NOMO-1 treated with DMSO at 0.1 percent for 48 hours (cell line): ENCODE measurements at regions not wholly inside any gene's neighbourhood (a gene's known extent, or its start where the extent isn't known, plus 50 kb on each side); places are given as distances from the start of the nearest gene placed in this dataset.
"Not testable (repeated sequence)": the region's sequence is repeated elsewhere in the genome, so short reads cannot be mapped to it uniquely, and the experiment has no call there.

Experiments used
- DNase-seq: peaks from one replicate; lab custom pipeline; 2025; ENCODE audit not compliant: unreplicated experiment; lab: John Stamatoyannopoulos, UW

DNA sequence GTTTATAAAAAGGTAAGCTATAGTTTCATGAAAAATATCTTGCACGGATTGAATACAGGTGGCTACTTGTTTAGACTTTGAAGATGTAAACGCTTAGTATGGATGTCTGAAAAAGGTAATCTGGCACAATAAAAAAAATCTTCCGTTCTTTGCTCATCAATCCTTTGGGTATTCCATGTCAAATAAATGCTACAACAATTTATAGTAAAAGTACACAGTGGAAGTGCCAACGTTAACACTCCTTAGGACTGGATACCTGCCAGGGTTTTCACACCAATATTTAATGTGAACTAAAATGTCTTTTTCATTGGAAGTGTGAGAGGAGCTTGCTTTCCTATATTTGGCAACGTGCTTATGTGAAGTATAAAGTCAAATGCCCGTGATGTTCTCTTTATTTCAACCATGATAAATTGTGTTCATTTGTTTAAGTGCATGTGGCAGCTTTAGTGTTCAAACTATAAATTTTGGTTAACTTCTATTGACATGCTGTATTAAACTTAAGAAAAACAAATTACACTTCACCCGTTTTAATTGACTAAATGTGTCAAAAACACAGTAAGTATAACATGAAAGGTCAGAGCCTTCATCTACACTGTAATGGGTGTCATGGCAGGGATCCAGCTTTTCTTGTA is 121.7 kb upstream of the HAND2 start:
- no peak for DNase-seq

DNA sequence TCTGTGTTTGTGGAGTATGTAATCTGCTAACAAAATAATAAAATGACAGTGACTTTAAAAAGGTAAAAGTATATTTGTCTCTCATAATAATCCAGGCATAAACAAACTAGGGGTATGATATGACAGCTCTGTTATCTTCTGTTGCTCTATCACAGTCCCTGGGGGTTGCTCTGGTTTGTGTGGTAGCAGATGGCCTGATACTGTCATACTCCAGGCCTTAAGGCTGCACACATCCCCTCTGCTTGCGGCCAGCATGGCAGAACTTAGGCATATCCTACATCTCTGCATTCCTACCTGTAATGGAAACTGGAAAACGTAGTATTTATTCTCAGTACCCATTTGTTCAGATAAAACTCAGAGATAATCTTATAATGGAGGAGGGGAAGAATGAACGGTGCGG is 117.9 kb upstream of the HAND2 start:
- DNase-seq, result no peak

DNA sequence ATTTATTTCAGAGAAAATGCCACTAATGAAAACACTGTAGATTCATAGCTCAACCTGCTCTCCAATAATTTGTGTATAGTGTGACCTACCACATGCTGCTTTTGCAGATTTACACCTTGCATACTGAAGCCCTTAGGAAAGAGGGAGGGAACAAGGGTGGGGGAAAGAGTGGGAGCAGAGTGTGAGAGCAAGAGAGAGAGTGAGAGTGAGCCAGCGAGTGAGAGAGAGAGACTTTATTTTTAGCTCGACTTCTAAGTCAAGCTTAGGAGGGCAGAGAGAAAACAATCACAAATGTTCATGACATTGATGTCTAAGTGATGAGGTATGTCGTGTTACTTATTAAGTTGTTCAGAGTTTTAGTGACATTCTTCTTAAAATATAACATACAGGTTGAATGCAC is 112.5 kb upstream of the HAND2 start:
- DNase-seq, result no peak

- DNase-seq, result no peak
Measured at GRCh38 chr4:173635395-173635794, 105.4 kb upstream of the HAND2 start.

GRCh38 chr4:173626277-173626676 is 96.2 kb upstream of the HAND2 start:
- DNase-seq, result no peak

DNA sequence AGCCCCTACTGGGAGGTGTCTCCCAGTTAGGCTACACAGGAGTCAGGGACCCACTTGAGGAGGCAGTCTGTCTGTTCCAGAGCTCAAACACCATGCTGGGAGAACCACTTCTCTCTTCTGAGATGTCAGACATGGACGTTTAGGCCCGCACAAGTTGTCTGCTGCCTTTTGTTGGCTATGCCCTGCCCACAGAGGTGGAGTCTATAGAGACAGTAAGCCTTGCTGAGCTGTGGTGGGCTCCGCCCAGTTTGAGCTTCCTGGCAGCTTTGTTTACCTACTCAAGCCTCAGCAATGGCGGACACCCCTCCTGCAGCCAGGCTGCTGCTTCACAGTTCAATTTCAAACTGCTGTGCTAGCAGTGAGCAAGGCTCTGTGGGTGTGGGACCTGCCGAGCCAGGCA is 88.6 kb upstream of the HAND2 start:
- DNase-seq, result not testable (repeated sequence)

- no peak for DNase-seq
Measured at GRCh38 chr4:173609158-173609557, 79.1 kb upstream of the HAND2 start.

DNA sequence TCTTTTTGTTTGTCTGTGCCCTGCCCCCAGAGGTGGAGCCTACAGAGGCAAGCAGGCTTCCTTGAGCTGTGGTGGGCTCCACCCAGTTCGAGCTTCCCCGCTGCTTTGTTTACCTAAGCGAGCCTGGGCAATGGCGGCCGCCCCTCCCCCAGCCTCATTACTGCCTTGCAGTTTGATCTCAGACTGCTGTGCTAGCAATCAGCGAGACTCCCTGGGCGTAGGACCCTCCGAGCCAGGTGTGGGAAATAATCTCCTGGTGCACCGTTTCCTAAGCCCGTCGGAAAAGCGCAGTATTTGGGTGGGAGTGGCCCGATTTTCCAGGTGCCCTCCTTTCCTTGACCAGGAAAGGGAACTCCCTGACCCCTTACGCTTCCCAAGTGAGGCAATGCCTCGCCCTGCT is 78.6 kb upstream of the HAND2 start:
- DNase-seq, result not testable (repeated sequence)

DNA sequence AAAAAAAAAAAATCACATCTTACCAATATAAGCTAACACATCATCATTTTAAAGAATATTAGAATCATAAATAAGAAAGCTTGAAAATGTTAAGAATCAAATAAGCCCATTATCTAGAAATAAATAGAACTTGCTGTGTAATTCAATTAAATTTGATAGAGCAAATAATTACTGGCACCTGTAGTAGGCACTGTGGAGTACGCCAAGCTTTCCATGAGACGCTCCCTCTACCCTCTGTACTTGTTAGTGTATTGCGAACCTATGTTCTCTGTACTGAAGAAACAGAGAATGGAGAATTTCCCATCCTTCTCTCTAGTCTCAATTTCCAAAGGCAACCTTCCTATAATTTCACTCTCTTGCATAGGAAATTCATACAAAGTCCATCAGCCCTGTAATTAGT is 61.7 kb upstream of the HAND2 start:
- no peak for DNase-seq

DNA sequence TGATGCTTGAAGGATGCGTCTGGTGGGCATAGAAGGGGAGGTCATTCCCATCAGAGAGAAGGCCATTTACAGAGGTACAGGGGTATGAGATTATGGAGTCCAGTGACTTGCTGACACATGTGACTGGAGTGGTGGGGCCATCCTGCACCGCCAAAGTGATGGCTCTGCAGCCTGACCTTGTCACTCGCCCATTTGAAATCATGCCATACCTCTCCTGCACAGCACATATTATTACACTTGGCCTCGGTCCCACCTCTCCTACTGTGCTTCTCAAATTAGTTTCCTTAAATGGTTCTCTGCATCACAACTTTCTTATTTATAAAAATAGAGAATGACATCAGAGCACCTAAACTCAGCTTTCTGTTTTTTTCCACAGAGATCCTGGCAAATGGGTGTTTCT is 60.7 kb upstream of the HAND2 start:
- no peak for DNase-seq

- no peak for DNase-seq
Measured at GRCh38 chr4:173585876-173586572, 56.0 kb upstream of the HAND2 start.

GRCh38 chr4:173584506-173584905 is 54.5 kb upstream of the HAND2 start:
- no peak for DNase-seq
